HEK293 (cell line): ENCODE measurements at regions not wholly inside any gene's neighbourhood (a gene's known extent, or its start where the extent isn't known, plus 50 kb on each side); places are given as distances from the start of the nearest gene placed in this dataset.

Experiments used
- CTCF ChIA-PET: fragments of 350-600 bp; formaldehyde crosslinking; extraction: SDS; loops from one replicate; lab custom pipeline; 2021; ENCODE audit warnings: antibody characterized with exemption; lab: Yijun Ruan, JAX
- POLR2A ChIA-PET: fragments of 300-600 bp; formaldehyde crosslinking; extraction: SDS; loops from one replicate; lab custom pipeline; 2020; ENCODE audit warnings: antibody characterized with exemption, inconsistent platforms; lab: Yijun Ruan, JAX
- H3K27ac ChIP-seq: fragments of 200-500 bp; sonication (Bioruptor generic); 2 replicates; pipeline ENCODE4 v1.5.1; 2014; ENCODE audit warnings: low read depth, low read length, control low read depth, inconsistent platforms; ENCODE audit errors: extremely low read depth
- H3K36me3 ChIP-seq, 2 experiments: fragments of 200-500 bp in 1 of 2; sonication (Bioruptor generic) in 1 of 2; 1 replicate in 1 of 2; 2 replicates in 1 of 2; pipeline ENCODE4 v1.5.1; 2014 to 2017; ENCODE audit warnings: inconsistent platforms in 2 of 2, low read length in 2 of 2; ENCODE audit not compliant: control insufficient read depth in 2 of 2, insufficient read depth in 1 of 2
- H3K4me1 ChIP-seq: fragments of 200-500 bp; sonication (Bioruptor generic); 2 replicates; pipeline ENCODE4 v1.5.1; 2014; ENCODE audit warnings: mild to moderate bottlenecking, low read length, inconsistent platforms; ENCODE audit not compliant: control insufficient read depth, insufficient read depth
- H3K4me3 ChIP-seq: 2 replicates; pipeline ENCODE4 v1.5.1; 2011; ENCODE audit warnings: low read depth, mild to moderate bottlenecking, control low read depth, low read length, moderate library complexity
- H3K9me3 ChIP-seq: fragments of 200-500 bp; sonication (Bioruptor generic); 2 replicates; pipeline ENCODE4 v1.5.1; 2014; ENCODE audit warnings: low read depth, low read length, inconsistent platforms; ENCODE audit not compliant: control insufficient read depth, insufficient read depth
- KLF9 ChIP-seq: fragments of 450-650 bp; formaldehyde crosslinking; IDR thresholded peaks from 2 replicates; pipeline ENCODE4 v1.5.1; 2016; ENCODE audit warnings: missing biosample characterization, missing genetic modification characterization, low read depth
- PBX3 ChIP-seq: sonication (generic); formaldehyde crosslinking; IDR thresholded peaks from 2 replicates; pipeline ENCODE4 v1.8.1; 2022; ENCODE audit warnings: mild to moderate bottlenecking, moderate library complexity, missing genetic modification reagents
- RBAK ChIP-seq: fragments of 450-650 bp; formaldehyde crosslinking; IDR thresholded peaks from 2 replicates; pipeline ENCODE4 v1.5.1; 2016; ENCODE audit warnings: missing biosample characterization, missing genetic modification characterization
- YY1 ChIP-seq: fragments of 450-650 bp; formaldehyde crosslinking; IDR thresholded peaks from 2 replicates; pipeline ENCODE4 v1.5.1; 2018; ENCODE audit warnings: missing biosample characterization, missing genetic modification characterization
- ZBTB26 ChIP-seq: fragments of 450-650 bp; formaldehyde crosslinking; optimal IDR thresholded peaks from 2 replicates; pipeline ENCODE3; 2016; ENCODE audit warnings: missing biosample characterization, mild to moderate bottlenecking, missing genetic modification characterization
- ZBTB44 ChIP-seq: fragments of 450-650 bp; IDR thresholded peaks from 2 replicates; pipeline ENCODE4 v1.5.1; 2018; ENCODE audit warnings: missing biosample characterization, mild to moderate bottlenecking, missing genetic modification characterization
- ZNF133 ChIP-seq: fragments of 450-650 bp; formaldehyde crosslinking; IDR thresholded peaks from 2 replicates; pipeline ENCODE4 v1.5.1; 2016; ENCODE audit warnings: missing biosample characterization, missing genetic modification characterization
- ZNF2 ChIP-seq: fragments of 450-650 bp; formaldehyde crosslinking; IDR thresholded peaks from 2 replicates; pipeline ENCODE4 v1.5.1; 2016; ENCODE audit warnings: missing biosample characterization, missing genetic modification characterization
- ZNF211 ChIP-seq: fragments of 450-650 bp; formaldehyde crosslinking; IDR thresholded peaks from 2 replicates; pipeline ENCODE4 v1.5.1; 2016; ENCODE audit warnings: low read depth, missing biosample characterization, missing genetic modification characterization
- ZNF292 ChIP-seq: fragments of 450-650 bp; formaldehyde crosslinking; IDR thresholded peaks from 2 replicates; pipeline ENCODE4 v1.5.1; 2016; ENCODE audit warnings: low read depth, missing biosample characterization, missing genetic modification characterization, borderline replicate concordance
- ZNF398 ChIP-seq: fragments of 450-650 bp; formaldehyde crosslinking; IDR thresholded peaks from 2 replicates; pipeline ENCODE4 v1.5.1; 2017; ENCODE audit warnings: missing biosample characterization, missing genetic modification characterization
- ZNF621 ChIP-seq: fragments of 450-650 bp; formaldehyde crosslinking; IDR thresholded peaks from 2 replicates; pipeline ENCODE4 v1.5.1; 2017; ENCODE audit warnings: missing biosample characterization, missing genetic modification characterization
- ZNF626 ChIP-seq: fragments of 450-650 bp; sonication (Bioruptor Pico); formaldehyde crosslinking; IDR thresholded peaks from 2 replicates; pipeline ENCODE4 v1.5.1; 2018; ENCODE audit warnings: missing biosample characterization, missing genetic modification characterization, inconsistent platforms
- TF ChIP-seq, protein P1 (sequence below): fragments of 450-650 bp; formaldehyde crosslinking; IDR thresholded peaks from 2 replicates; pipeline ENCODE4 v1.5.1; 2016; ENCODE audit warnings: missing biosample characterization, missing genetic modification characterization
- TF ChIP-seq, protein P2 (sequence below): fragments of 450-650 bp; formaldehyde crosslinking; IDR thresholded peaks from 2 replicates; pipeline ENCODE4 v1.5.1; 2016; ENCODE audit warnings: missing biosample characterization, missing genetic modification characterization
- TF ChIP-seq, protein P3 (sequence below): fragments of 450-650 bp; formaldehyde crosslinking; IDR thresholded peaks from 2 replicates; pipeline ENCODE4 v1.5.0; 2017; ENCODE audit warnings: missing biosample characterization, missing genetic modification characterization, borderline replicate concordance

- TF ChIP-seq, protein P1, sequence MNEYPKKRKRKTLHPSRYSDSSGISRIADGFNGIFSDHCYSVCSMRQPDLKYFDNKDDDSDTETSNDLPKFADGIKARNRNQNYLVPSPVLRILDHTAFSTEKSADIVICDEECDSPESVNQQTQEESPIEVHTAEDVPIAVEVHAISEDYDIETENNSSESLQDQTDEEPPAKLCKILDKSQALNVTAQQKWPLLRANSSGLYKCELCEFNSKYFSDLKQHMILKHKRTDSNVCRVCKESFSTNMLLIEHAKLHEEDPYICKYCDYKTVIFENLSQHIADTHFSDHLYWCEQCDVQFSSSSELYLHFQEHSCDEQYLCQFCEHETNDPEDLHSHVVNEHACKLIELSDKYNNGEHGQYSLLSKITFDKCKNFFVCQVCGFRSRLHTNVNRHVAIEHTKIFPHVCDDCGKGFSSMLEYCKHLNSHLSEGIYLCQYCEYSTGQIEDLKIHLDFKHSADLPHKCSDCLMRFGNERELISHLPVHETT (tag by site-specific recombination) = no peak
- no peak for TF ChIP-seq ZNF2 (tag by site-specific recombination)
- no peak for TF ChIP-seq ZBTB44
- TF ChIP-seq KLF9 (tag by site-specific recombination) = no peak
- no peak for TF ChIP-seq ZNF621
- TF ChIP-seq, protein P2, sequence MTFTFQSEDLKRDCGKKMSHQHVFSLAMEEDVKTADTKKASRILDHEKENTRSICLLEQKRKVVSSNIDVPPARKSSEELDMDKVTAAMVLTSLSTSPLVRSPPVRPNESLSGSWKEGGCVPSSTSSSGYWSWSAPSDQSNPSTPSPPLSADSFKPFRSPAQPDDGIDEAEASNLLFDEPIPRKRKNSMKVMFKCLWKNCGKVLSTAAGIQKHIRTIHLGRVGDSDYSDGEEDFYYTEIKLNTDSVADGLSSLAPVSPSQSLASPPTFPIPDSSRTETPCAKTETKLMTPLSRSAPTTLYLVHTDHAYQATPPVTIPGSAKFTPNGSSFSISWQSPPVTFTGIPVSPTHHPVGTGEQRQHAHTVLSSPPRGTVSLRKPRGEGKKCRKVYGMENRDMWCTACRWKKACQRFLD (tag by site-specific recombination) = no peak
- TF ChIP-seq ZNF292 (tag by site-specific recombination) = no peak
- no peak for TF ChIP-seq YY1 (tag by site-specific recombination)
- TF ChIP-seq ZNF626 (tag by site-specific recombination) = no peak
- TF ChIP-seq, protein P3, sequence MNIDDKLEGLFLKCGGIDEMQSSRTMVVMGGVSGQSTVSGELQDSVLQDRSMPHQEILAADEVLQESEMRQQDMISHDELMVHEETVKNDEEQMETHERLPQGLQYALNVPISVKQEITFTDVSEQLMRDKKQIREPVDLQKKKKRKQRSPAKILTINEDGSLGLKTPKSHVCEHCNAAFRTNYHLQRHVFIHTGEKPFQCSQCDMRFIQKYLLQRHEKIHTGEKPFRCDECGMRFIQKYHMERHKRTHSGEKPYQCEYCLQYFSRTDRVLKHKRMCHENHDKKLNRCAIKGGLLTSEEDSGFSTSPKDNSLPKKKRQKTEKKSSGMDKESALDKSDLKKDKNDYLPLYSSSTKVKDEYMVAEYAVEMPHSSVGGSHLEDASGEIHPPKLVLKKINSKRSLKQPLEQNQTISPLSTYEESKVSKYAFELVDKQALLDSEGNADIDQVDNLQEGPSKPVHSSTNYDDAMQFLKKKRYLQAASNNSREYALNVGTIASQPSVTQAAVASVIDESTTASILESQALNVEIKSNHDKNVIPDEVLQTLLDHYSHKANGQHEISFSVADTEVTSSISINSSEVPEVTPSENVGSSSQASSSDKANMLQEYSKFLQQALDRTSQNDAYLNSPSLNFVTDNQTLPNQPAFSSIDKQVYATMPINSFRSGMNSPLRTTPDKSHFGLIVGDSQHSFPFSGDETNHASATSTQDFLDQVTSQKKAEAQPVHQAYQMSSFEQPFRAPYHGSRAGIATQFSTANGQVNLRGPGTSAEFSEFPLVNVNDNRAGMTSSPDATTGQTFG = no peak
- TF ChIP-seq ZNF133 (tag by site-specific recombination) = no peak
- no peak for TF ChIP-seq PBX3 (CRISPR knock-in tag)
Measured at GRCh38 chr7:17097668-17098297, 200.7 kb upstream of the AHR start (continued).

DNA sequence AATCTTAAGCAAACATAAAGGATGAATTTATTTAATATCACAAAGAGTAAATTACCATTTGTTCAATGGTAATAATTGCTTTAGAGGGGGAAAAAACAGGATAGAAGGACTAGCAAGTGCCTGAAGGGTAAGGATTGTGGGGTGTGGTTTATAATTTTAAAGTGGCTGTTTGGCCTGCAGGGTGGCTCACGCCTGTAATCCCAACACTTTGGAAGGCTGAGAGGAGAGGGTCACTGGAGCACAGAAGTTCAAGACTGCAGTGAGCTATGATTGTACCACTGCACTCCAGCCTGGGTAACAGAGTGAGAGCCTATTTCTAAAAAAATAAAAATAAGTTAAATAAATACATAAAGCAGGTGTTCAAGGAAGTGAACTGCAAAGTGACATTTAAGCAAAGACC is 199.9 kb upstream of the AHR start:
- CTCF ChIA-PET = no interaction called here
- H3K4me1 ChIP-seq = no peaks in the 10 kb centered on the region
- no peaks in the 10 kb centered on the region for H3K36me3 ChIP-seq
- no peak overlapping the region for H3K27ac ChIP-seq
- H3K9me3 ChIP-seq = no peaks in the 10 kb centered on the region
- TF ChIP-seq ZNF211 (tag by site-specific recombination) (no peak), ZNF398 (tag by site-specific recombination) (no peak), ZBTB26 (tag by site-specific recombination) (no peak), RBAK (tag by site-specific recombination) (no peak)
- POLR2A ChIA-PET = no interaction called here
- H3K4me3 ChIP-seq = no peak overlapping the region
